ENCODE measurements at regions not wholly inside any gene's neighbourhood (a gene's known extent, or its start where the extent isn't known, plus 50 kb on each side); places are given as distances from the start of the nearest gene placed in this dataset.

DNA sequence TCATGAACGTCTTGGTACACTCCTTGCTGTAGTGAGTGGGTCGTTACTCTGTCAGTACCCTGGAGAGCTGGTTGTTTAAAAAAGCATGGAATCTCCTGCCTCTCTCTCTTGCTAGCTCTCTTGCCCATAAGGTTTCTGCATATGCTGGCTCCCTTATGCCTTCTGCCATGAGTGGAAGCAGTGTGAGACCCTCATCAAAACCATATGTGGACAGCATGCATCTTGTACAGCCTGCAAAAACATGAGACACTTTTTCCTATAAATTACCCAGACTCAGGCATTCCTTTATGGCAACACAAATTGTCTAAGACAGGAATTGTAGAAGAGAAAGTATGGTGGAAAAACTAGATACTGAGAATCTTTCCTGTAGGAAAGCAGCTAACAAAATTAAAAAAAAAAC lies 516.3 kb downstream of the SLITRK6 start:
- TF ChIP-seq, protein P1, sequence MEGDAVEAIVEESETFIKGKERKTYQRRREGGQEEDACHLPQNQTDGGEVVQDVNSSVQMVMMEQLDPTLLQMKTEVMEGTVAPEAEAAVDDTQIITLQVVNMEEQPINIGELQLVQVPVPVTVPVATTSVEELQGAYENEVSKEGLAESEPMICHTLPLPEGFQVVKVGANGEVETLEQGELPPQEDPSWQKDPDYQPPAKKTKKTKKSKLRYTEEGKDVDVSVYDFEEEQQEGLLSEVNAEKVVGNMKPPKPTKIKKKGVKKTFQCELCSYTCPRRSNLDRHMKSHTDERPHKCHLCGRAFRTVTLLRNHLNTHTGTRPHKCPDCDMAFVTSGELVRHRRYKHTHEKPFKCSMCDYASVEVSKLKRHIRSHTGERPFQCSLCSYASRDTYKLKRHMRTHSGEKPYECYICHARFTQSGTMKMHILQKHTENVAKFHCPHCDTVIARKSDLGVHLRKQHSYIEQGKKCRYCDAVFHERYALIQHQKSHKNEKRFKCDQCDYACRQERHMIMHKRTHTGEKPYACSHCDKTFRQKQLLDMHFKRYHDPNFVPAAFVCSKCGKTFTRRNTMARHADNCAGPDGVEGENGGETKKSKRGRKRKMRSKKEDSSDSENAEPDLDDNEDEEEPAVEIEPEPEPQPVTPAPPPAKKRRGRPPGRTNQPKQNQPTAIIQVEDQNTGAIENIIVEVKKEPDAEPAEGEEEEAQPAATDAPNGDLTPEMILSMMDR (IDR thresholded peaks at IDR 0.05; ENCODE audit: low read depth, low read length) = no peak
- TF ChIP-seq EZH2phosphoT487 (IDR thresholded peaks at IDR 0.05; ENCODE audit: low read depth) = no peak
